ENCODE measurements at regions not wholly inside any gene's neighbourhood (a gene's known extent, or its start where the extent isn't known, plus 50 kb on each side); places are given as distances from the start of the nearest gene placed in this dataset.

GRCh38 chr3:71961378-71961777, 176.4 kb upstream of the PROK2 start:
- BruUV-seq (replicated peaks): no TSS peak
- ATAC-seq: no peak
- H3K27ac ChIP-seq (ENCODE audit: low read length): no peak overlapping the region
- no peaks in the 10 kb centered on the region for H3K27me3 ChIP-seq (ENCODE audit: control insufficient read depth, insufficient read depth, low read length)
- no peak for TF ChIP-seq CTCF (IDR thresholded peaks at IDR 0.05)
- no peak for TF ChIP-seq REST (IDR thresholded peaks at IDR 0.05; ENCODE audit: insufficient read depth in 1 of 2, low read depth in 2 of 2, low read length in 1 of 2)
- no peak for TF ChIP-seq SIN3A (IDR thresholded peaks at IDR 0.05; ENCODE audit: borderline replicate concordance, insufficient read depth, low read depth, low read length)
- no peak for TF ChIP-seq TCF7L2 (IDR thresholded peaks at IDR 0.05; ENCODE audit: low read depth, low read length)
- no peaks in the 10 kb centered on the region for H3K9me3 ChIP-seq (ENCODE audit: control insufficient read depth, insufficient read depth, low read depth, low read length)
- H3K36me3 ChIP-seq (ENCODE audit: control insufficient read depth, insufficient read depth, low read length): no peaks in the 10 kb centered on the region
- no peaks in the 10 kb centered on the region for H3K4me1 ChIP-seq (ENCODE audit: control insufficient read depth, insufficient read depth, low read length)
- CTCF ChIA-PET: no interaction called here
- H3K4me3 ChIP-seq (ENCODE audit: low read depth in 2 of 2, low read length in 2 of 2): no peak overlapping the region
- in situ Hi-C loops (cut with HindIII; ENCODE audit: low pct_unique_long_range_greater_than_20kb, low sequenced_read_pairs) (no loop called here), intact Hi-C loops (cut with micrococcal nuclease; ENCODE audit: unreplicated experiment) (no loop called here)
- no peak for DNase-seq (ENCODE audit: low read depth, low spot score)
- POLR2A ChIA-PET: no interaction called here

- Histone ChIP-seq H3K4me1 (ENCODE audit: control insufficient read depth, insufficient read depth, low read length) (0 out of 2 replicates have a peak, but pooled peaks cover 3% of the 10 kb centered on the region), H3K36me3 (ENCODE audit: control insufficient read depth, insufficient read depth, low read length) (no peaks in the 10 kb centered on the region), H3K4me3 (ENCODE audit: low read depth in 2 of 2, low read length in 2 of 2) (no peak overlapping the region), H3K27me3 (ENCODE audit: control insufficient read depth, insufficient read depth, low read length) (no peaks in the 10 kb centered on the region), H3K27ac (ENCODE audit: low read length) (no peak overlapping the region), H3K9me3 (ENCODE audit: control insufficient read depth, insufficient read depth, low read depth, low read length) (no peaks in the 10 kb centered on the region)
- in situ Hi-C loops (cut with HindIII; ENCODE audit: low pct_unique_long_range_greater_than_20kb, low sequenced_read_pairs) (no loop called here), intact Hi-C loops (cut with micrococcal nuclease; ENCODE audit: unreplicated experiment) (no loop called here)
- ChIA-PET POLR2A (interaction anchor here (0.6 kb wide), 1 partner anchor 76 kb away, joined by 9 read pairs; no protein-coding TSS in a partner anchor), CTCF (no interaction called here)
- no peak for DNase-seq (ENCODE audit: low read depth, low spot score)
- ATAC-seq: no peak
- TF ChIP-seq POLR2AphosphoS5 (IDR thresholded peaks at IDR 0.05; ENCODE audit: low read depth, low read length) (no peak), CTCF (IDR thresholded peaks at IDR 0.05) (no peak), SIN3A (IDR thresholded peaks at IDR 0.05; ENCODE audit: borderline replicate concordance, insufficient read depth, low read depth, low read length) (no peak), REST (IDR thresholded peaks at IDR 0.05; ENCODE audit: insufficient read depth in 1 of 2, low read depth in 2 of 2, low read length in 1 of 2) (no peak), TCF7L2 (IDR thresholded peaks at IDR 0.05; ENCODE audit: low read depth, low read length) (no peak)
- no TSS peak for BruUV-seq (replicated peaks)
Observed at GRCh38 chr3:71958533-71958932, 173.6 kb upstream of the PROK2 start.
